Neural cell (in vitro differentiated cells): ENCODE measurements at regions not wholly inside any gene's neighbourhood (a gene's known extent, or its start where the extent isn't known, plus 50 kb on each side); places are given as distances from the start of the nearest gene placed in this dataset.

Experiments used
- EP300 ChIP-seq: fragments of 450-650 bp; conservative IDR thresholded peaks from 2 replicates; pipeline ENCODE4 v1.6.1; 2014; ENCODE audit warnings: antibody characterized with exemption, mild to moderate bottlenecking, moderate library complexity; ENCODE audit not compliant: poor library complexity, severe bottlenecking
- EZH2 ChIP-seq: fragments of 200-600, 300-800 bp; shearing (Covaris generic), sonication (generic); IDR thresholded peaks from 2 replicates; pipeline ENCODE4 v1.6.1; 2014; ENCODE audit warnings: antibody characterized with exemption, low read length, borderline replicate concordance, mild to moderate bottlenecking; ENCODE audit not compliant: insufficient read depth, poor library complexity, severe bottlenecking
- MXI1 ChIP-seq: fragments of 450-650 bp; conservative IDR thresholded peaks from 2 replicates; pipeline ENCODE4 v1.6.1; 2014; ENCODE audit warnings: antibody characterized with exemption, mild to moderate bottlenecking; ENCODE audit not compliant: poor library complexity, severe bottlenecking
- POLR2AphosphoS5 ChIP-seq: IDR thresholded peaks from 2 replicates; pipeline ENCODE4 v1.6.1; 2012
- SMC3 ChIP-seq: fragments of 450-650 bp; conservative IDR thresholded peaks from 2 replicates; pipeline ENCODE4 v1.6.1; 2014; ENCODE audit warnings: antibody characterized with exemption, mild to moderate bottlenecking, moderate library complexity; ENCODE audit not compliant: poor library complexity
- TF ChIP-seq, protein P1 (sequence below): IDR thresholded peaks from 2 replicates; pipeline ENCODE4 v1.6.1; 2012; ENCODE audit warnings: borderline replicate concordance
- TF ChIP-seq, protein P2 (sequence below): fragments of 450-650 bp; IDR thresholded peaks from 2 replicates; pipeline ENCODE4 v1.5.1; 2014; ENCODE audit warnings: antibody characterized with exemption, mild to moderate bottlenecking, moderate library complexity; ENCODE audit not compliant: poor library complexity, severe bottlenecking

DNA sequence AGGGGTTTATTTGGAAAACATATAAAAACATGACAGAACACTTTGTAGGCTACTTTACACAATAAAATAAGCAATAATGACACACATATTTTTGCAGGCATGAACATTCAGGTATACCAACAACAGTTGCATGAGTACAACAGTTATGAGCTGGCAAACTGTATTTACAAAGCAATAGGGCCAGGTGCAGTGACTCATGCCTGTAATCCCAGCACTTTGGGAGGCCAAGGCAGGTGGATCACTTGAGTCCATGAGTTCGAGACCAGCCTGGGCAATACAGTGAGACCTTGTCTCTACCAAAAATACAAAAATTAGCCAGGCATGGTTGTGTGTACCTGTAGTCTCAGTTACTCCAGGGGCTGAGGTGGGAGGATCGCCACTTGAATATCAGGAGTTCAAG lies 101.1 kb downstream of the BMP4 start:
- TF ChIP-seq, protein P1, sequence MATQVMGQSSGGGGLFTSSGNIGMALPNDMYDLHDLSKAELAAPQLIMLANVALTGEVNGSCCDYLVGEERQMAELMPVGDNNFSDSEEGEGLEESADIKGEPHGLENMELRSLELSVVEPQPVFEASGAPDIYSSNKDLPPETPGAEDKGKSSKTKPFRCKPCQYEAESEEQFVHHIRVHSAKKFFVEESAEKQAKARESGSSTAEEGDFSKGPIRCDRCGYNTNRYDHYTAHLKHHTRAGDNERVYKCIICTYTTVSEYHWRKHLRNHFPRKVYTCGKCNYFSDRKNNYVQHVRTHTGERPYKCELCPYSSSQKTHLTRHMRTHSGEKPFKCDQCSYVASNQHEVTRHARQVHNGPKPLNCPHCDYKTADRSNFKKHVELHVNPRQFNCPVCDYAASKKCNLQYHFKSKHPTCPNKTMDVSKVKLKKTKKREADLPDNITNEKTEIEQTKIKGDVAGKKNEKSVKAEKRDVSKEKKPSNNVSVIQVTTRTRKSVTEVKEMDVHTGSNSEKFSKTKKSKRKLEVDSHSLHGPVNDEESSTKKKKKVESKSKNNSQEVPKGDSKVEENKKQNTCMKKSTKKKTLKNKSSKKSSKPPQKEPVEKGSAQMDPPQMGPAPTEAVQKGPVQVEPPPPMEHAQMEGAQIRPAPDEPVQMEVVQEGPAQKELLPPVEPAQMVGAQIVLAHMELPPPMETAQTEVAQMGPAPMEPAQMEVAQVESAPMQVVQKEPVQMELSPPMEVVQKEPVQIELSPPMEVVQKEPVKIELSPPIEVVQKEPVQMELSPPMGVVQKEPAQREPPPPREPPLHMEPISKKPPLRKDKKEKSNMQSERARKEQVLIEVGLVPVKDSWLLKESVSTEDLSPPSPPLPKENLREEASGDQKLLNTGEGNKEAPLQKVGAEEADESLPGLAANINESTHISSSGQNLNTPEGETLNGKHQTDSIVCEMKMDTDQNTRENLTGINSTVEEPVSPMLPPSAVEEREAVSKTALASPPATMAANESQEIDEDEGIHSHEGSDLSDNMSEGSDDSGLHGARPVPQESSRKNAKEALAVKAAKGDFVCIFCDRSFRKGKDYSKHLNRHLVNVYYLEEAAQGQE: no peak
- TF ChIP-seq, protein P2, sequence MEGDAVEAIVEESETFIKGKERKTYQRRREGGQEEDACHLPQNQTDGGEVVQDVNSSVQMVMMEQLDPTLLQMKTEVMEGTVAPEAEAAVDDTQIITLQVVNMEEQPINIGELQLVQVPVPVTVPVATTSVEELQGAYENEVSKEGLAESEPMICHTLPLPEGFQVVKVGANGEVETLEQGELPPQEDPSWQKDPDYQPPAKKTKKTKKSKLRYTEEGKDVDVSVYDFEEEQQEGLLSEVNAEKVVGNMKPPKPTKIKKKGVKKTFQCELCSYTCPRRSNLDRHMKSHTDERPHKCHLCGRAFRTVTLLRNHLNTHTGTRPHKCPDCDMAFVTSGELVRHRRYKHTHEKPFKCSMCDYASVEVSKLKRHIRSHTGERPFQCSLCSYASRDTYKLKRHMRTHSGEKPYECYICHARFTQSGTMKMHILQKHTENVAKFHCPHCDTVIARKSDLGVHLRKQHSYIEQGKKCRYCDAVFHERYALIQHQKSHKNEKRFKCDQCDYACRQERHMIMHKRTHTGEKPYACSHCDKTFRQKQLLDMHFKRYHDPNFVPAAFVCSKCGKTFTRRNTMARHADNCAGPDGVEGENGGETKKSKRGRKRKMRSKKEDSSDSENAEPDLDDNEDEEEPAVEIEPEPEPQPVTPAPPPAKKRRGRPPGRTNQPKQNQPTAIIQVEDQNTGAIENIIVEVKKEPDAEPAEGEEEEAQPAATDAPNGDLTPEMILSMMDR: no peak
- TF ChIP-seq MXI1 (no peak), EZH2 (no peak), POLR2AphosphoS5 (no peak), EP300 (no peak), SMC3 (no peak)
